Mesenchymal stem cell (in vitro differentiated cells and primary cell): ENCODE measurements at regions not wholly inside any gene's neighbourhood (a gene's known extent, or its start where the extent isn't known, plus 50 kb on each side); places are given as distances from the start of the nearest gene placed in this dataset.
A peak's percentile ranks its signal among the peaks of the same experiment; 100 is the strongest.

ENCODE experiments used
- DNase-seq: peaks from one replicate; pipeline ENCODE4 v3.0.0-alpha.2; 2013
- H2AFZ ChIP-seq: one replicate; pipeline ENCODE4 v1.6.1; 2013; ENCODE audit warnings: low read depth, mild to moderate bottlenecking, control low read depth, inconsistent platforms, low read length, moderate library complexity
- H2AK5ac ChIP-seq: 2 replicates; pipeline ENCODE4 v1.6.1; 2013; ENCODE audit warnings: low read length, moderate library complexity, mild to moderate bottlenecking, inconsistent platforms; ENCODE audit not compliant: severe bottlenecking
- H2BK120ac ChIP-seq: one replicate; pipeline ENCODE4 v1.6.1; 2013; ENCODE audit warnings: low read depth, mild to moderate bottlenecking, inconsistent platforms, low read length, moderate library complexity
- H2BK12ac ChIP-seq, 2 experiments: one replicate each; pipeline ENCODE4 v1.6.1; 2013; ENCODE audit warnings: inconsistent platforms in 2 of 2, low read length in 2 of 2, mild to moderate bottlenecking in 2 of 2, moderate library complexity in 2 of 2, control low read depth in 1 of 2
- H2BK15ac ChIP-seq: one replicate; pipeline ENCODE4 v1.6.1; 2013; ENCODE audit warnings: mild to moderate bottlenecking, low read depth, inconsistent platforms; ENCODE audit not compliant: poor library complexity, severe bottlenecking
- H2BK5ac ChIP-seq: 2 replicates; pipeline ENCODE4 v1.6.1; 2013; ENCODE audit warnings: low read depth, mild to moderate bottlenecking, low read length, control low read depth, inconsistent platforms; ENCODE audit not compliant: poor library complexity, severe bottlenecking
- H3K14ac ChIP-seq, 2 experiments: one replicate each; pipeline ENCODE4 v1.6.1; 2013; ENCODE audit warnings: inconsistent platforms in 2 of 2, low read length in 2 of 2, control low read depth in 1 of 2, mild to moderate bottlenecking in 1 of 2, moderate library complexity in 1 of 2
- H3K18ac ChIP-seq, 2 experiments: one replicate each; pipeline ENCODE4 v1.6.1; 2013; ENCODE audit warnings: inconsistent platforms in 2 of 2, low read length in 2 of 2, control low read depth in 1 of 2, low read depth in 1 of 2, mild to moderate bottlenecking in 1 of 2
- H3K23ac ChIP-seq, 2 experiments: one replicate each; pipeline ENCODE4 v1.6.1; 2013; ENCODE audit warnings: inconsistent platforms in 2 of 2, low read length in 2 of 2, mild to moderate bottlenecking in 2 of 2, moderate library complexity in 2 of 2, control low read depth in 1 of 2
- H3K27ac ChIP-seq: 2 replicates; pipeline ENCODE4 v1.5.1; 2013; ENCODE audit warnings: mild to moderate bottlenecking, moderate library complexity, low read length, control low read depth, inconsistent platforms; ENCODE audit not compliant: poor library complexity, severe bottlenecking
- H3K27me3 ChIP-seq, 2 experiments: 2 replicates each; pipeline versions ENCODE4 v1.6.1 to v1.7.0; 2013; ENCODE audit warnings: low read length in 2 of 2, mild to moderate bottlenecking in 2 of 2, moderate library complexity in 2 of 2, control low read depth in 1 of 2, inconsistent platforms in 1 of 2; ENCODE audit not compliant: control insufficient read depth in 1 of 2, insufficient read depth in 1 of 2
- H3K36me3 ChIP-seq, 2 experiments: 2 replicates each; pipeline versions ENCODE4 v1.6.1 to v1.7.0; 2013; ENCODE audit warnings: low read length in 2 of 2, control low read depth in 1 of 2, inconsistent platforms in 1 of 2, low read depth in 1 of 2, mild to moderate bottlenecking in 1 of 2; ENCODE audit not compliant: insufficient read depth in 2 of 2, control insufficient read depth in 1 of 2
- H3K4ac ChIP-seq, 2 experiments: one replicate each; pipeline ENCODE4 v1.6.1; 2013; ENCODE audit warnings: inconsistent platforms in 2 of 2, low read length in 2 of 2, mild to moderate bottlenecking in 2 of 2, moderate library complexity in 2 of 2, control low read depth in 1 of 2, low read depth in 1 of 2
- H3K4me1 ChIP-seq: 2 replicates; pipeline ENCODE4 v1.6.1; 2013; ENCODE audit warnings: low read depth, low read length, control low read depth; ENCODE audit not compliant: control insufficient read depth, insufficient read depth
- H3K4me2 ChIP-seq: 2 replicates; pipeline ENCODE4 v1.6.1; 2013; ENCODE audit warnings: low read length, mild to moderate bottlenecking, inconsistent platforms; ENCODE audit not compliant: poor library complexity, severe bottlenecking
- H3K4me3 ChIP-seq, 2 experiments: 2 replicates each; pipeline versions ENCODE4 v1.5.1 to v1.7.0; 2013; ENCODE audit warnings: low read length in 2 of 2, mild to moderate bottlenecking in 2 of 2, control low read depth in 1 of 2, low read depth in 1 of 2; ENCODE audit not compliant: insufficient read depth in 1 of 2
- H3K79me1 ChIP-seq: replicated peaks from 2 replicates; pipeline ENCODE4 v1.6.1; 2013; ENCODE audit warnings: mild to moderate bottlenecking, control low read depth, low read length, inconsistent platforms; ENCODE audit not compliant: poor library complexity, severe bottlenecking
- H3K9ac ChIP-seq: 2 replicates; pipeline ENCODE4 v1.7.0; 2013; ENCODE audit warnings: mild to moderate bottlenecking, low read length, moderate library complexity
- H3K9me3 ChIP-seq: 2 replicates; pipeline ENCODE4 v1.7.0; 2013; ENCODE audit warnings: mild to moderate bottlenecking, low read length; ENCODE audit not compliant: control insufficient read depth
- H4K8ac ChIP-seq: one replicate; pipeline ENCODE4 v1.6.1; 2013; ENCODE audit warnings: inconsistent platforms, mild to moderate bottlenecking, low read length, moderate library complexity
- H4K91ac ChIP-seq: one replicate; pipeline ENCODE4 v1.6.1; 2013; ENCODE audit warnings: mild to moderate bottlenecking, low read length, inconsistent platforms
- WGBS: methylation state at CpG from one replicate; pipeline ENCODE4 v1.1.7; 2013; ENCODE audit warnings: mixed read lengths; 5-methylcytosine and 5-hydroxymethylcytosine counted together

DNA sequence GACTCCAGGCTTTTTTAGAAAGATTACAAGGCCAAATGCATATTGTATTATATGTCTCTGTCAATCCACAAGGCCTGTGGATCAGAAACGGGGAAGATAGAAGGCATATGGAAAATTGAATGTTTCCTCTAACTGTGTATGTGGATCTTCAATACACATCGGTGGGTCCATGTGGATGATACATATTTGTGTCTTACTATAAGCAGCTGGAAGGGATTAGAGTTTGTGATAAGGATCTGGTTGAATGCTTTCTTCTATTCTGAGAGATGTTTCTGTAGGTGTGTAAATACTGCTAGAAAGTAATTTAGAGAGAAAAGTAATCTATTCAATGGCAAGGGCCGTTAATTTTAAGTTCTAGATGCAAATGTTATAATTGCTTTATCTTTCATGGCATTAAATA lies 137.8 kb upstream of the AKR1E2 start:
- H4K8ac ChIP-seq: no peak overlapping the region
- H2BK15ac ChIP-seq: no peak overlapping the region
- H2AK5ac ChIP-seq: no peak overlapping the region

DNA sequence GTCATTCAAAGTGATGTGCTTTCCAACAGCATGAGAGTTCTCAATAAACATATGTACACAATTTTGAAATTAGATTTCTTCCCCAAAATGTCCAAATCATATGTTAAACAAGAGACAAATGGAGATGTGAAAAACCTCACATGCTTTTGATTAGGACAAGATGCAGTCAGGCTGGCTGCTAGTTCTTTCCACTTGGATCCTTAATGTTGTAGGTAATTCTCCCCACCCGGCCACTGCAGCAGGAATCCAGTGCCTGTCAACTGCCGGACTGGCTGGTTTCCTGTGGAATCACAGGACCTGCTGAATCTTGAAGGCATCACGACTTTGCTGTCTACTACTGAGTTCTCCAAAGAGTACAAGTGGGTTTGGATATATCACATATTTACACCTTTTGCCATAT lies 138.6 kb upstream of the AKR1E2 start:
- no peak overlapping the region for H3K18ac ChIP-seq
- H2BK15ac ChIP-seq: no peak overlapping the region
- H2AK5ac ChIP-seq: no peak overlapping the region
- no peak overlapping the region for H3K23ac ChIP-seq
- H2BK120ac ChIP-seq: no peak overlapping the region
- no peak overlapping the region for H3K4me3 ChIP-seq
- no peaks in the 10 kb centered on the region for H3K9me3 ChIP-seq
- no peak overlapping the region for H3K4me2 ChIP-seq
- H2BK12ac ChIP-seq: no peak overlapping the region
- H3K79me1 ChIP-seq: no peaks in the 10 kb centered on the region
- H3K4ac ChIP-seq: no peak overlapping the region
- peaks cover 5% of the 10 kb centered on the region for H3K4me1 ChIP-seq
- H3K36me3 ChIP-seq: no peaks in the 10 kb centered on the region
- no peak overlapping the region for H4K91ac ChIP-seq
- no peak overlapping the region for H4K8ac ChIP-seq
- H3K14ac ChIP-seq: no peak overlapping the region
- H3K27ac ChIP-seq: no peak overlapping the region
- H3K9ac ChIP-seq: no peak overlapping the region
- H2BK5ac ChIP-seq: no peak overlapping the region
- 82% methylated on average over 2 of the region's 3 CpGs for WGBS
- H2AFZ ChIP-seq: no peak overlapping the region
- H3K27me3 ChIP-seq: no peaks in the 10 kb centered on the region
- no peak for DNase-seq

More for the DNA sequence above, 137.8 kb upstream of the AKR1E2 start:
- Histone ChIP-seq H3K9me3 (no peaks in the 10 kb centered on the region), H4K91ac (no peak overlapping the region), H2BK120ac (no peak overlapping the region), H3K36me3 (no peaks in the 10 kb centered on the region), H3K14ac (no peak overlapping the region), H2BK5ac (no peak overlapping the region), H3K27me3 (no peaks in the 10 kb centered on the region), H2AFZ (no peak overlapping the region), H3K27ac (no peak overlapping the region), H3K4me1 (peaks cover 5% of the 10 kb centered on the region), H3K4me3 (no peak overlapping the region), H3K4me2 (no peak overlapping the region), H3K9ac (no peak overlapping the region), H3K4ac (no peak overlapping the region), H2BK12ac (no peak overlapping the region), H3K79me1 (no peaks in the 10 kb centered on the region), H3K23ac (no peak overlapping the region), H3K18ac (no peak overlapping the region)
- no peak for DNase-seq
- 92% methylated on average over 2 of the region's 3 CpGs for WGBS

DNA sequence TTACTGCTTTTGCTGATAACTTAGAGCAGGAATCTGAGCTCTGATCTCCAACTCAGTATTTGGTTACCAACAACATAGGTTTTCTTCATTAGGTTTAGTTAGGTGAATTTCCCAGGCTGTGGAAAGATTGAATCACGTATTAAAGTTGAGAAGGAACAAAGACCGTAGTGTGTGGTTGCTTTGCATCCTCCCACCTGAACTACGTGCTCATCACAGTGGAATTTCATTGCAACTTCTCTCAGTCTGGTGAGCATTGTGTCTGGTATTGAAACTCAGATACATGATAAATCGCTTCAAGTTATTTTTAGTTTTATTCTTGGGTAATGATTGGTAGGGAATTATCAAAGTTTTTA lies 139.4 kb upstream of the AKR1E2 start:
- Histone ChIP-seq H3K14ac (no peak overlapping the region), H3K79me1 (no peaks in the 10 kb centered on the region), H2BK12ac (no peak overlapping the region), H2BK15ac (no peak overlapping the region), H3K23ac (no peak overlapping the region), H4K8ac (no peak overlapping the region), H2AK5ac (no peak overlapping the region), H3K27me3 (no peaks in the 10 kb centered on the region), H3K18ac (no peak overlapping the region), H3K36me3 (no peaks in the 10 kb centered on the region), H3K9me3 (no peaks in the 10 kb centered on the region), H4K91ac (no peak overlapping the region), H3K4me3 (no peak overlapping the region), H3K4me1 (peaks cover 5% of the 10 kb centered on the region), H2BK5ac (no peak overlapping the region), H2BK120ac (no peak overlapping the region), H2AFZ (no peak overlapping the region), H3K27ac (peak overlapping the region; percentile 59), H3K4me2 (no peak overlapping the region), H3K9ac (no peak overlapping the region), H3K4ac (no peak overlapping the region)
- WGBS: 36% methylated on average over 3 of the region's 4 CpGs
- peak; percentile 53 for DNase-seq

DNA sequence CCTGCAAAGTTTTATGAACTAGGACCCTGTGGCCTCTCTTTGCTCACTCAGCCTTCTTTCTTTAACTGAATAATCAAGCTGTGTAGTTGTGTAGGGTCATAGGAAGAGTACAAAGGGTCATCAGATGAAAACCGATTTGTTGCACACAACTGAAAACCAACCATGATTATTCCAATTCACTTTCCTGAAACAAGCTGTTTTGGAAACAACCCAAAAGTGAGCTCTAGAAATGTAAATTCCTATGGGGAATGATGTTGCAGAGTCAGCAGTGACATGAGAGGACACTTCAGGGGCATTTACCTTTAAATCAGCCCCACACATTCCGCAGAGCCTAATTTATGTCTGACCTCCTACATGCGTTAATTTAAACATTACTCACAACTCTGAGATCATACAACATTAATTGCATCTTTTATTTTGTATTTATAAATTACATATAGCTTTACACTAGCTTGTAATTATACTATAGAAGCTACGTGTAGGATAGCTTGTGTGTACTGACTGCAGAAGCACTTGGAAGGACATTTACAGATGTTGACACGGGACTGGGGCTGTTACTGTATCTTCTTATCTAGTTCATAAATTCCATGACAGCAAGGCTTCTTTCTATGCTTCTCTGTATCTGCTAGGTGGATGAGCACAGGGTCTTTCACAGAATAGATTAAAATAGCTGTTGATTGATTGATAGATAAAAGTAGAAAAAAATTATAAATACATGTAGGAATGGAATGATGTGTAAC lies 139.9 kb upstream of the AKR1E2 start:
- no peak overlapping the region for H3K14ac ChIP-seq
- H4K8ac ChIP-seq: no peak overlapping the region
- peak overlapping the region; percentile 30 for H3K9ac ChIP-seq
- H3K18ac ChIP-seq: no peak overlapping the region
- H3K4me3 ChIP-seq: no peak overlapping the region
- H4K91ac ChIP-seq: no peak overlapping the region
- H3K9me3 ChIP-seq: no peaks in the 10 kb centered on the region
- H2BK15ac ChIP-seq: no peak overlapping the region
- H3K27me3 ChIP-seq: no peaks in the 10 kb centered on the region
- H2BK5ac ChIP-seq: no peak overlapping the region
- no peak overlapping the region for H3K4ac ChIP-seq
- H2BK12ac ChIP-seq: no peak overlapping the region
- peak overlapping the region; percentile 8 for H2BK120ac ChIP-seq
- H3K79me1 ChIP-seq: no peaks in the 10 kb centered on the region
- 57% methylated on average over 1 of the region's 5 CpGs for WGBS
- H3K36me3 ChIP-seq: no peaks in the 10 kb centered on the region
- no peak overlapping the region for H3K23ac ChIP-seq
- H2AK5ac ChIP-seq: peak overlapping the region; percentile 47
- H3K4me1 ChIP-seq: peaks cover 2% of the 10 kb centered on the region
- H3K4me2 ChIP-seq: no peak overlapping the region
- DNase-seq: peak; percentile 17
- H3K27ac ChIP-seq: peak overlapping the region; percentile 59
- H2AFZ ChIP-seq: no peak overlapping the region
